Activated CD4-positive, alpha-beta T cell treated with anti-CD3 and anti-CD28 coated beads, Interleukin-2, amount 50 U/mL, for 16 hours (primary cell): ENCODE measurements at regions not wholly inside any gene's neighbourhood (a gene's known extent, or its start where the extent isn't known, plus 50 kb on each side); places are given as distances from the start of the nearest gene placed in this dataset.
"Not testable (repeated sequence)": the region's sequence is repeated elsewhere in the genome, so short reads cannot be mapped to it uniquely, and the experiment has no call there.

ENCODE experiments used
- DNase-seq: peaks from one replicate; pipeline ENCODE4 v3.0.0-alpha.2; 2020

DNA sequence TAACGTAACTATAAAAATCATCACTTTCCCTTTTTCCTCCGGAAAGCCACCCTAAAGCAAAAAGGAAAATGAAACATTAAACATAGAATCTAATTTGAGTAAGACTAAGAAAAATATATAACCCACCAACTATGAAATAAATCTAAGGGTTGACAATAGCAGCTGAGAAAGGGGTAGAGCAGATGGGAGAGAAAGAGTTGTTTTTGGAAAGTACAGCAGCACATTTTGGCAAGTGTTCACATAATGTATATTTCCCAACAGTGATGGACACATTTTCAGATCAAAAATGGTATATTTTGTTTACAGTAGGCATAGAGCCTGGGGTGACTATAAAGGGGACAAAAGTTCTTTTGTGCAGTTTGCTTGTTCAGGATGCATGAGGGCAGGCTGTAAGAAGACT is 1287.4 kb upstream of the B3GALT2 start:
- no peak for DNase-seq

- no peak for DNase-seq
Observed at GRCh38 chr1:194469282-194469681, 1282.9 kb upstream of the B3GALT2 start.

DNA sequence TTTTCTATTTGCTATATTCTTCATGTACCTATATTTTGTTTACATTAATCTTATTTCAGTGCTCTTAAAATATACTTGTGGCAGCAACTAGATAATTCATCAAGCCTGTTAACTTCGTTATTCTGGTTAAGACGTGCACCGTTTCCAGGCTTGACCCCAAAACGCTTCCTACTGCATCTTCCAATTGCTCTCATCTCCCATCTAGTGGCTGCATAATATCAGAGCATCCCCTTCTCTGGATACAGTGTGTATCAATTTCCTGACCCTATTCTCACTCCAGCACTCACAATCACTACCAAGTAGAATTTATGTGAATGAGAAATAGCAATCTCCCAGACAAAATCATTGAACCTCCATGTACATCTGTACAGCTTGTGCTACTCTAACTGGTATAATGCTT is 1280.3 kb upstream of the B3GALT2 start:
- no peak for DNase-seq

DNA sequence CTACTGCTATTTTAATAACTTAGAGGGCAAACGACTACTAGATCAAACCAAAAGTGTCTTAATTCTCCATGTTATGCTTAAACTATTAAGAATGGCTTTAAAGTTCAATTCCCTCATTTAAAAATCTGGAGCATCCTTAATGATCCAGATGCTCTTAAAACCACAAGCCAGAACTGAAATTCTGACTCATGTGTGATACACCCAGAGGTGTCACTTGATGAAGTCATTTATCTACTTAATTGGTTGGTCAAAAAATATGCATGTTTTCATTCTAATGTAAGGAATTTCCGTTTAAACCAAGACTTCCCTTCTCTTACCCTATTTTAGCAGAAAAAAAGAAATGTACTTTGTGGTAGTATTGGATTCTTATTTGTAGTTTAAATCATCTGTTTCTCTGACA is 1261.2 kb upstream of the B3GALT2 start:
- DNase-seq = no peak

- DNase-seq = no peak
Observed at GRCh38 chr1:194445244-194445643, 1258.8 kb upstream of the B3GALT2 start.

GRCh38 chr1:194442901-194443575 is 1256.6 kb upstream of the B3GALT2 start:
- no peak for DNase-seq

DNA sequence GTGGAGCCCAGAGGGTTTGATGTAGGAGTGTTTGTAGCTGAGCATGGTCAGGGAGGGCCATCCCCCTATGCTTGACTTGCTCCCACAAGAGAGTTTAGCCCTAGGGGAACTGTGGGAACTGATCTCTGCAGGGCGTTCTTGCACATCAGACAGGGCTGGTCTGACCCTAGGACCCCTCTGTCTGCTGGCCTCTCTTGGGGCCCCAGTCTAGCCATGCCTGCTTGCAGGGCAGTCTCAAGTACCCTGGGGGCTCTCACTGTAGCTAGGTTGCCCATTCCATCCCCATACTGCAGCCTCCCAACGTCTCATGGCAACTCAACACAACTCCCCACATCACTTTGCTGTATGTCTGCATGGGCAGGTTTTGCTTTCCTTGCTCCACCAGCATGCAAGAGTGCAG is 1250.7 kb upstream of the B3GALT2 start:
- no peak for DNase-seq

- no peak for DNase-seq
Observed at GRCh38 chr1:194431121-194431520, 1244.7 kb upstream of the B3GALT2 start.

- no peak for DNase-seq
Observed at GRCh38 chr1:194420706-194421105, 1234.3 kb upstream of the B3GALT2 start.

DNA sequence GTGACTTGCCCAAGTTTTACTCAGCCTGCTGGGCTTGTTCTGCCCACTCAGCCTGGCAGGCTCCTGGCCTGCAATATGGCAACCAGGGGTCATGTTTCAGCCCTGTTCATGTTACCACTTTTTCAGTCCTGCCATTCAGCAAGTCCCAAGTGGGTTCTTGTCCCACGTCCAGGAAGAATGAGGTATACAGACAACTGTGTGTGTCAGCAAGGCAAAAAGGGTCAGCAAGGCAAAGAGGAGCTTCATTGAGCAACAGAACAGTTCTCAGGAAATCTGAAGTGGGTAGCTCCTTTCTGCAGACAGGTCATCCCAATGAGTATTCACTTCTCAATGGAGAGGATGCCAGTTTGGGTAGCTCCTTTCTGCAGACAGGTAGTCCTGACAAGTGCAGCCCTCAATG is 1233.3 kb upstream of the B3GALT2 start:
- DNase-seq = no peak

GRCh38 chr1:194410756-194411155 is 1224.3 kb upstream of the B3GALT2 start:
- DNase-seq = no peak

DNA sequence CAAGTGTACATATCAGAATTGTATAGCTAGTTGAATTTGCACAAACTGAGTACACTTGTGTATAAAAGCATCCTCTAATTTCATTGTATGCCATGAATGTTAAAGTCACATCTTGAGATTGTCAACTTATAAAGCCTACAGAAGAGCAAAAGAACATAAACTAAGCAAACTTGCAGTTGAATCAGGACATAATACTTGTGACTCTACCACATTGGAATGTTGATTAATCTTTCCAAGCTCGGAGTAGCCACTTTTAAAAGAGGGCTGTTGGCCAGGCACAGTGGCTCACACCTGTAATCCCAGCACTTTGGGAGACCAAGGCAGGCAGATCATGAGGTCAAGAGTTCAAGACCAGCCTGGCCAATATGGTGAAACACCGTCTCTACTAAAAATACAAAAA is 1220.8 kb upstream of the B3GALT2 start:
- DNase-seq = not testable (repeated sequence)

- DNase-seq = no peak
Observed at GRCh38 chr1:194394676-194395075, 1208.3 kb upstream of the B3GALT2 start.

GRCh38 chr1:194387531-194387930 is 1201.1 kb upstream of the B3GALT2 start:
- no peak for DNase-seq

DNA sequence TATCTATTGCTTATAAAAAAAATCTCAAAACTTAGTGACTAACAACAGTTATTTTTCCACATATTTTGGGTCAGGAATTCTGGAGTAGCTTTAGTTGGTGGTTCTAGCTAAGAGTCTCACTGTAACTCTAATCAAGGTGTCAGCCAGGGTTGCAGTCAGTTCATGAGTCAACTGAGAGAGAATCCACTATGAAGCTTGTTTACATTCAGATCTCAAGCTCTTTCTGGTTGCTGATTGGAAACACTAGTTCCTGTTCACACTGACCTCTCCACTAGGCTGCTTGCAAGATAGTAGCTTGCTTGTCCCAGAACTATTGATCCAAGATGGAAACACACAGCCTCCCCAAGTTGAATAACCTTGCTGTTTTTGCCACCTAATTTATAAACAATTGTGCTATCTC is 1192.1 kb upstream of the B3GALT2 start:
- DNase-seq = no peak

GRCh38 chr1:194374649-194375048 is 1188.2 kb upstream of the B3GALT2 start:
- DNase-seq = no peak

GRCh38 chr1:194372266-194372665 is 1185.9 kb upstream of the B3GALT2 start:
- no peak for DNase-seq

DNA sequence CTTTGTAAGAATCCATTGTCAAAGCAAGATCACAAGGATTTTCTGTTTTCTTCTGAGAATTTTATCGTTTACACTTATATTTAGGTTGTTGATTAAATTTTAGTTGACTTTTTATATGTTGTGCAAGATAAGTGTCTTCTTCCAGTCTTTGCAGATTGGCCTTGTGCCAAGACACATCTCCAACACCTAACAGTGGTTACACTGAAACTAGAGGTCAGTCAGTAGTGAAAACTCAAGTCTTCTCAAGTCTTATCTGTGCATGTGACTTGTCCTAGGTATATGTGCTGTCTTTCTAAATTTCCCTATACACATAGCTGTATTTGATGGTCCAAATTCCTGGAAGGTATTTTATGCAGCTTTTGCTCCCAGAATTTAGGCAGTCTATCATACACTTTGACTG is 1183.2 kb upstream of the B3GALT2 start:
- DNase-seq = no peak

GRCh38 chr1:194369060-194369459 is 1182.6 kb upstream of the B3GALT2 start:
- DNase-seq = no peak

DNA sequence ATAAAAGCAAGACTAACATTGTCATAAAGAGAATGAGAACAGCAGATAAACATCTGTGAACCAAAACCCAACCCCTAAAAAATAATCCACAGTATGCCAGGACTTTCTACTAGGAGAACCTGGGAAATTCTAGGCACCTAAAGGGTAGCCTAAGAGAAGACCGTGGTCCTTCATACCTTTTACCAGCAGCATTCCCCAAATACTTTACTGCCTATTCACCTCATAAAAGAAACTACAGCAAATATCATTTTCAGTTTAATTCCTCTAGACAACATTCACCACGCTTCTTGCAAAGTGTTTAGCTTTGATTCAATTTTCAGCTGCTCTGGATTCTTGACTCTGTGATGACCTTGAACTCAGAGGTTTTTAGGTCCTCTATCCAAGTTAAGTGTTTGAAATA is 1180.7 kb upstream of the B3GALT2 start:
- DNase-seq = no peak

GRCh38 chr1:194366705-194367104 is 1180.3 kb upstream of the B3GALT2 start:
- no peak for DNase-seq

DNA sequence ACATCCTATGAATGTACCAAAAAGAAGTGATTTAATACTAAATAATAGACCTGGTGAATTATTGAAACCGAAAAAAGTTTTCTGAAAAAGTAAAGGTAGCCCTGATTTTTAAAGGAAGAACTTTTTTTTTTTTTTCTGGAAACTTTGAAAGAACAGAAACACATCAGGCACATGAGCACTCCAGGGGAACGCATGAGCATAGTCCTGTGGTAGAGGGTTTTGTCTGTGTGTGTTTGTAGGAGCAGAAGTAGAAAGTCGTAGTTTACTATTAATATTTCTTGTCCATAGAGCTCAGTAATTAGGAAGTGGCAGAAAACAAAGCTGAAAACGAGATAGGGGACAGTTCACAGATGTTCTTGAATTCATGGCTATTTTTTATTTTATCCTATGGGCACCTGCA is 1175.9 kb upstream of the B3GALT2 start:
- no peak for DNase-seq

GRCh38 chr1:194361374-194362131 is 1175.1 kb upstream of the B3GALT2 start:
- DNase-seq = no peak

DNA sequence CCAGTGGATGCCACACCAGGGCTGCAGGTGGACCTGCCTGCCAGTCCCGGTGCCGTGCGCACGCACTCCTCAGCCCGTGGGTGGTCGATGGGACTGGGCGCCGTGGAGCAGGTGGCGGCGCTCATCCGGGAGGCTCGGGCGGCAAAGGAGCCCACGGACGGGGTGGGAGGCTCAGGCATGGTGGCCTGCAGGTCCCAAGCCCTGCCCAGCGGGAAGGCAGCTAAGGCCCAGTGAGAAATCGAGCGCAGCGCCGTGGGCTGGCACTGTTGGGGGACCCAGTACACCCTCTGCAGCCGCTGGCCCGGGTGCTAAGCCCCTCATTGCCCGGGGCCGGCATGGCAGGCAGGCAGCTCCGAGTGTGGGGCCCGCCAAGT is 1171.8 kb upstream of the B3GALT2 start:
- no peak for DNase-seq
